HS-5 (cell line): ENCODE measurements at regions not wholly inside any gene's neighbourhood (a gene's known extent, or its start where the extent isn't known, plus 50 kb on each side); places are given as distances from the start of the nearest gene placed in this dataset.
"Not testable (repeated sequence)": the region's sequence is repeated elsewhere in the genome, so short reads cannot be mapped to it uniquely, and the experiment has no call there.

Experiments used
- DNase-seq: peaks from one replicate; pipeline ENCODE4 v3.0.0-alpha.2; 2012; ENCODE audit warnings: low read depth

DNA sequence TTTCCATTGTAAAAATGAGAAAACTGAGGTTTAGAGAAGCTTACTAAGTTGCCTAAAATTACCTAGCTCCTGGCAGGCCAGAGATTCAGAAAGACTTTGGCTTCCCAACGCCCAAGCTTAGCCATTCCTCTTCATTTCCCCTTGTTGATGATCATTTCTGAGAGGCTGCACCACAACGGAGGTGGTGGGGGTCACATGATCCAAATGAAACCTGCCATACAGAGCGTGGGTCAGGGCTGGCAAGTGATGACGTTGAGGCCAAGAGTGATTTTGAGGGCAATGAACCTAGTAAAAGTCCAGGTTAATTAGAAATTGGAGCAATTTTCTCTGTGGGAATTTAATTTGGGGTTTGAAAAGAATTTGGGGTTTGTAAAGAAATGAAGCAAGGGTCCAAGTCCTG lies 109.9 kb downstream of the TMEM182 start:
- DNase-seq, result no peak

DNA sequence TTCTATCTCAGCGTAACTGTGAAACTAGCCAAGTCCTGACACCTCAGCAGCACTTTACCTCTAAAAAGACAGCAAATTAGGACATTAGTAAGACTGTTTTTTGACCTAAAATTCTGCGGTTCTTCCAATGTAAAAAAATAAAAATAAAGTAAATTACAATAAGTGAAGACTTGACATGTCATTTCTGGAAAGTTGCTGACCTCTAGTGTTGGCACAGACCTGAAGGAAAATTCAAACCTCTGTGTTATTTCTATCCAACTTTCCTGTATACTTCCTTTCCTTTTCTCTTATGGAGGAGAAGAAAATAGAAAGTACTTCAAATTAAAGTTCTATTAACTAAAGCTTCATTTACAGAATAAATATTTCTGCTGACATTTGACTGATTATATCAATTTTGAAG lies 110.6 kb downstream of the TMEM182 start:
- no peak for DNase-seq

DNA sequence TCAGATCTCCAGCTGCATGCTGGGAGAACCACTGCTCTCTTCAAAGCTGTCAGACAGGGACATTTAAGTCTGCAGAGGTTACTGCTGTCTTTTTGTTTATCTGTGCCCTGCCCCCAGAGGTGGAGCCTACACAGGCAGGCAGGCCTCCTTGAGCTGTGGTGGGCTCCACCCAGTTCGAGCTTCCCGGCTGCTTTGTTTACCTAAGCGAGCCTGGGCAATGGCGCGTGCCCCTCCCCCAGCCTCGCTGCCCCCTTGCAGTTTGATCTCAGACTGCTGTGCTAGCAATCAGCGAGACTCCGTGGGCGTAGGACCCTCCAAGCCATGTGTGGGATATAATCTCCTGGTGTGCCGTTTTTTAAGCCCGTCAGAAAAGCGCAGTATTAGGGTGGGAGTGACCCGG lies 117.7 kb downstream of the TMEM182 start:
- DNase-seq, result not testable (repeated sequence)

DNA sequence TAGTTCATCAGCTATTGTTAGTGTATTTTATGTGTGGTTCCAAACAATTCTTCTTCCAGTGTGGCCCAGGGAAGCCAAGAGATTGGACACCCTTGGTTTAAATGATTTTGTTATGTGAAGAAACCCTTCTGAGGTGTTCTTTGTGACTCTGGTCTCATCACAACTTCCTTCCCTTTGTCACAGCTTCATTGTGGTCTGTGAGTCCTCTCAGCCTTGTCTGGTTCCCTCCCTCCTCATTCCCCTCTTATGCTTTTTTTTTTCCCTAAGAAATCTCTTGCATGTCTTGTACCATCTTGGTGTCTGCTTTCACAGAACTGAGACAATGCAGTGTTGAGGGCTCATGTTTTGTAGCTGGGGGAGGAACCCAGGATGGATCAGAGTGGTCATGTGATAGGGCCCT lies 118.9 kb downstream of the TMEM182 start:
- DNase-seq, result no peak

DNA sequence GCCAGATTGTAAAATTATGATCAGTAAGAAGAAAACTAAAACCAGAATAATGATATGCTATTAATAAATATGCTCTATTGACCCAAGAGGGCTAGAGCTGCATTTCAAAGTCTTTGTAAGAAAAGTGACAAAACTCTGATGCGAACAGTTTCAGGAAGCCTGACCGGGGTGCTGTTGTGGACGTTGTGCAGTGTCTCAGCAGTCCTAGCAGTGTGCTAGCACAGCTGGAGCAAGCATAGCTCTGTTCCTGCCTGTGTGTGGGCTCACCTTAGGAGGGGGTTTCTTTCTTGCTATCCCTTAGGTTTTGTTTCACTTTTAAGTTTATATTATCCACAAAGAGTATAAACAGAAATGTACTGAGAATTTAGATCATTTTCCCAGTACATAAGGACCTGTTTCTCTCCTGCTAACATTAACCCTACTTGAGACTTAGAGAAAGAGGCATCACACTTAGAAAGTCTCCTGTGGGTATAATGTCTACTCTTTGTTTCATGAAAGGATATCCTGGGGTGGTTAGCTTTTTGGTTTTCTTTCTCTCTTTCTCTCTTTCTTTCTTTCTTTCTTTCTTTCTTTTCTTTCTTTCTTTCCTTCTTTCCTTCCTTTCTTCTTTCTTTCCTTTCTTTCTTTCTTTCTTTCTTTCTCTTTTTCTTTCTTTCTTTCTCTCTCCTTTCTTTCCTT lies 124.5 kb downstream of the TMEM182 start:
- DNase-seq, result no peak

DNA sequence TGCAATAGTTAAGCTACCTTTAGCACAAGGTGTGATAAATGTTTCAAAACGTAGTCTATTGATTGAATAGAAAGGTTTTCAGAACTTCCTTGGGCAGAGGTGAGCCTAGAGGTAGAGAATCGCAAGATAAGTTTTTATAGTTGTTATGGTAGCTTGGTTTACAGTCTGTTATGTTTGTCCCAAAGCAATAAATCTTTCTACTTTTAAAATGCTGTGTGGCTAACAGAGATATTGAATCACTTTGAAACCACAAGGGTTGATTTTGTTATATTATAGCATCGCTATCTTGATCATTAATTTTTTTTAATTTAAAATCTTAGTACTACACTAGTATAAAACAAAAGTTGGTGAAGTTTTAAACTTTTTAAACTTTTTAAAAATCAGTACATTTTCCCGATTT lies 126.7 kb downstream of the TMEM182 start:
- DNase-seq, result no peak

DNA sequence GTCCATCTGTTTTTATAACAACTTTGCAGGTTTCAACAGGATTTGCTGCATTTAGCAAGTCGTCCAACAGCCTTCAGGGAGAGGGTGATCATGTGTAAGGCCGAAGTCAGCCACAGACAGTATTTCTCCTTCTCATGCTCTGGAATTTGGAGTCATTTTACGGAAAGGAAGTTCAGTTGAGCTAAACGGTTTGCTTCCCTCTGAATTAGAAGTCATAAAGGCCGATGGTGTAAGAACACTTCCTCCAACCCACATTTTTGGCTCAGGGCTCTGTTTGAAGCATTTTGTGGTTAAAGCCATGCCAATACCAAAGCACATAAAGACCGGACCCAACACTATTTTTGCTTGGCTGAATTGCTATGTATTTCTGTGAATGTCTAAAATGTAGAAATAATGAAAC lies 129.5 kb downstream of the TMEM182 start:
- peak; percentile 18 for DNase-seq

DNA sequence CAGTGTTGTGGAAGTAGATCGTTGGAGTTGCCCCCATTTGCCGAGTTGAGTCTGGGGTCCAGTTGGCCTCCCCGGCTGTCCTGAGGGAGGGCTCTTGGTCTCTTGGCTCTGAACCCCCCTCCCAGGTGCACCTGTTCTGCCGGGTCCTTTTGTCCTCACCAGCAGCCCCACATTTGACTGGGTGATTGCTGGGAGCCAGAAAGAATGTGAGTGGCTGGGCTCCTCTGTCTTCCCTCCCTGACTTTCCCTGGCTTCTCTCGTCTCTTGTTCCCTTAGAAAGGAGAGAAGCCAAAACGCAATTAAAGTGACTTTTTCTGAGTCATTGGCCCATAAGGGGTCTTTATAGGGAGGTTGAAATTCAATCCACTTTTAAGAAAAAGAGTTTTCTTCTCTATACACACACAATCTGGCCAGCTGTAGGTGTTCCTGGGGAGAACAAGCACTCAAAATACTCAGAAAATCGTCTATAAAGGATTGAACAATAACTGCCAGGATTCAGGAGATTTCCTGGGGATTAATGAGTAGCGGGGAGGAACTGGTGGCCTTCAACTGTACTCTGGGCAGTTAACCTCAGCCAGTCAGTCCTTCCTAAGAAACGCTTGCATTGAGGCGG lies 131.0 kb downstream of the TMEM182 start:
- DNase-seq, result no peak

DNA sequence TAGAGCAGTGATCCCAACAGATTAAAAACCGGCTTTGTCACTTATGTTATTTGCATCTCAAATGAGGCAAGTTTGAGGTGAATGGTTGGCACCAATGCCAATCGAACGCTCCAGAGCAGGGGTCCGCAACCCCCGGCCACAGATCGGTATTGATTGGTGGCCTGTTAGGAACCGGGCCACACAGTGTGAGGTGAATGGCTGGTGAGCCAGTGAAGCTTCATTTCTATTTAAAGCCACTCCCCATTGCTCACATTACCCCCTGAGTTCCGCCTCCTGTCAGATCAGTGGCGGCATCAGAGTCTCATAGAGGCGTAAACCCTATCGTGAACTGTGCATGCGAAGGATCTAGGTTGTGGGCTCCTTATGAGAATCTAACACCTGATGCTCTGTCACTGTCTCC lies 132.0 kb downstream of the TMEM182 start:
- DNase-seq, result no peak

DNA sequence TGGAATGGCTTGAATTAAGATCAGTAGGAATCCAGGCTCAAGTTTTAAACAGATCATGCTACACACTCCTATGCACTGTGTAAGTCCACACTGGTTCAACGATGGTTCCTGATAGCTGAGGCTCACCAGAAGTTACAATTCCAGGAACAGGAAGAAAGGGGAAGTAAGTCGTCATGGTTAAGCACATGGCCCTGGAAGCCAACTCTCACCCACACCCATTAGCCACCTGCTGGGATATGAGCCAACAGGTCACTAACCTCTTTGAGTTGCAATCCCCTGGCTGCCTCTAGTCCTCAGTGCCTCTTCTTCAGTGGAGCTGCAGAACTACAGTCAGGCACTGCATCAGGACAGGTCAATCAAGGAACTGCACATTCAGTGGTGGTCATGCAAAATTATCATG lies 133.5 kb downstream of the TMEM182 start:
- no peak for DNase-seq

DNA sequence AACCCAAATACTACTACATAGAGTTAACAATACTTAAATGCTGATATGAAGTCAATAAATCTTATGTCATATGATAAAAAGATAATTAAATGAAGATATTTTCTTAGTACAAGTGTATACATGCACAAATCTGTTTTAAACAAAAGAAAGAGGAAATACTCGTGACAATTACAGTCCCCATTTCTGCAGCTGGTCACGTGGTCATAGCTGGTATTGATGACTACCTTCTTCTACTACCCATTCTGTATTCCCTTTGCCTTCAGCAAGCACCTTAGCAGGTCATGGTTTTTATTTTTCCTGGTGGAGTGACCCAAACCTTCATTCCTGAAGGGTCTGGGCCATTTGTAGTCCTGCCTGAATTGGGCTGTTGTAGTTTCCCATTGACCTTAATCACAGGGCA lies 147.4 kb downstream of the TMEM182 start:
- DNase-seq, result not testable (repeated sequence)

DNA sequence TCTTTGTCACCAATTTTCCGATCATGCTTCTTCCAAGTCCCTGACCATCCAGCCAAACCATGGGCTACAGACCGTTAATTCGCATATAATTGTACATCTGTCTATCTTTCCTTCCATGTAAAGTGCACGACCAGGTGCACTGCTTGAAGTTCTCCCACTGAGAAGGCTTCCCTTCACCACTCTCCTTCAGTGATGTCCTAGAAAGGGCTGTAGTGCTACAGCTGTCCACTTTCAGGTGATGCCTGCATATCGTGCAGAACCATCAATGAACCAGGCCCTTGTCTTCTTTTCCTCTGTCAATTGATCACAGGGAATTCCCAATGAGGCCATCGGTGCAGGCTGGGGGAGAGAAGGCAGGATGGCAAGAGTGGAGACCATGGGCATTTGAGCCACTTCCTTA lies 148.9 kb downstream of the TMEM182 start:
- no peak for DNase-seq

DNA sequence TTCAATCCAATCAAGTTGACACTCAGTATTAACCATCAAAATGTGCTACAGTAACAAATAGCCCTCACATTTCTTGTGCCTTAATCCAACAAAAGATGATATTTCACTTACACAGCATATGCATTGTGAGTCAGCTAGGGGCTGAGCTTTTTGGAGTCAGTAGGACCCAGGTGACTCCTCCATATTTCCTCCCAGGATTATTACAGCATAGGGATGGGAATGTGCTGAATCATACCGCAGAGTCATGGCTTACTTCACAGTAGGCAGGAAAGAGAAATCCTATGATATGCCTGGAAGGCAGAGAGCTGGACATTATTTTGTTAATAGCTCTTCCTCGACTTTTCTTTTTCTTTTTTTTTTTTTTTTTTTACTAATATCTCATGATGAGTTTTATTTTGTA lies 153.3 kb downstream of the TMEM182 start:
- peak; percentile 87 for DNase-seq

DNA sequence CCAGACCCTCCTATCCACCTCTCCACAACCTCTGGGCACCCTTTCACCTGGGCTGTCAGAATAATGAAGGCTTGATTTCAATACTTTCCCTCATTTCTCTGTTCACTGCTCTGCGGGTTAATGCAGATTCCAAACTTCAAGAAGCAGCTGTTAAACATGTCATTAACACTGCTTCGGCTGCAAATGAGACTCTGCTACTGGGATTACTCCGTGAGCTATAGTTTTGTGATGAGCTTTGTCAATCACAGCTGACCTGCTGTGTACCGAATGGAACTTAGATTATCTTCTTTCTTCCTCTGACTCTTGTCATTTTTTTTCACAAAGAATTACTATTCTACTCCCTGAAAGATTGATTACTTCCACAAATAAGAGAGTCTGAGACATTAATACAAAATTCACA lies 160.5 kb downstream of the TMEM182 start:
- no peak for DNase-seq

DNA sequence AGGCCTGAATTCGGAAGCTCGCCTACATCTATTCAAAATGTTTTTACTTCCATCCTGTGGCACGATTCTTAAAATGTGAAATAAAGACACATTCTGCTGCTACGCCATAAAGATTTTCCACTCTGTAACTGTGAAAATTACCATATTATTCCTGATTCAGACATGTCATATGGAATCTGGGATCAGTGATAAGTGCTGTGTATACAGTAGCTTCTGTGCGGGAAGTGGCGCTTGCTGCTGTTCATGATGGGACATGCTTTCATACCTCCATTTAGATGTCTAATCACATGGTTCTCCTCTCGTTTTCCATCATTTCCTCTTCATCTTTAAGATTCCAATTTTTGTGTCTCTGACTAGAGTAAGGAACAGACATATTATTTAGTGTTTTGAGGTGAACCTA lies 163.2 kb downstream of the TMEM182 start:
- DNase-seq, result no peak

DNA sequence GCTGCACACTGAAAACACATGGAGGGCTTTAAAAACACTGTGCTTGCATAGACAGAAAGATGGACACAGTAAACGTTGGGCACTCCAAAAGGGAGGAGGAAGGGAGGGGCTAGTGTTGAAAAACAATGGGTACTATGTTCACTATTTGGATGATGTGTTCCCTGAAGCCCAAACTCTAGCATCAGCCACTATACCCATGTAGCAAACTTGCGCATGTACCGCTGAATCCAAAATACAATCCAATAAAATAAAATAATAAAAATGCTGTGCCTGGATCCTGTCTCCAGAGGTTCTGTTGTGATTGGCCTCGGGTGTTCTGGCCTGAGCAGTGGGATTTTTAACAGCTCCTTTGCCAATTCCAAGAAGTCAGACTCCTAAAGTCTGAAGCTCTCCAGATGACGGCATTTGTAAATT lies 166.0 kb downstream of the TMEM182 start:
- DNase-seq, result no peak

DNA sequence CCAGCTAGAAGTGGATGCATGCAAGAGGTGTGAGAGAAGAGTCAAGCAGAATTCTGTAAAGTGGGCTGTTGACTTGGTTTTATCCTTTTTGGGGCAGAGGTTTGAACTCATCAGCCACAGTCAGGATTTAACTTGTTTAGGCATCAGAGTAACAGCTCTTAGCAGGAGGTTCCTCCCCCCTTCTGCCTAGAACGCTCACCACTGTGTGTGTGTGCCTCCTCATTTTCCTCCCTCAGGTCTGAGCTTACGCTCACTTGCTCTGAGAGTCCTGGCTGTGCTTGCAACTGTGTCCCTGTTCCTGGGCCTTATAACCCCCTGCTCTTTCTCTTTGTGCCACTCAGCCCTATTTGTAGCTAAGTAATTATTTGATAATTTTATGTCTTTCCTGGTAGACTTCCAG lies 167.9 kb downstream of the TMEM182 start:
- no peak for DNase-seq

DNA sequence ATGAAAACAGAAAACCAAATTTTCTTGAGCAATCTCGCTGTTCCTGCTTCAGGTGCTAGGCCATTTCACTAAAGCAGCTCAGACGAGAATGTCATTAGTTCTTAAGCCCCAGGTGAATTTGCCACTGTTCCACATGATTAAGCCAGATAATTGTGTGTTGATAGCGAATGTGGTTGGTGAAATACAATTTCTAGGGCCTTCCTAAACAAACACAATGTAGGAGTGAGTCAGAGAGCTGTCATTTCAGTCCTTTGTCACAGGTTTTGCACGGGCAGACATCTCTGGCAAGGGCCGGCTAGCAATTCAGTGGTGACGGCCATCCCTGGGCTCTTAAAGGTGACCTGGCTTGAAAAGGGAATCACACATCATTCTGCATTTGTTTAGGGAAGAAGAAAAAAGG lies 170.7 kb downstream of the TMEM182 start:
- no peak for DNase-seq

DNA sequence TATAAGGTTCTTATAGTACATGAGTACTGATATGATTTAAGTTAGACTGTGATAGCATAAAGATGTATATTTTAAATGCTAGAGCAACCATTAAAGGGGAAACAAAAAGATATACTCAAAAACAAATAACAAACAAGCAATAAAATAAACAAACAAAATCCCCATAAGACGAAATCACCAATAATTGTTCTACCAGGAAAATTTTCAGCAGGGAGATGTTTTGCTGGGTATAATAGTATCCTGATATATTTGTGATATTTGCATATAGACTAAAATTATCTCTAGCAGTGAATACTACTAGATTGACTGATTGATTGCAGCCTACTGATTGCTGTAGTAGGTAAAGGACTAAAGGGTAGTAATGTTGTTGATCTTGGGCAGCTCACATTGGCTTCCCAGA lies 177.4 kb downstream of the TMEM182 start:
- DNase-seq, result no peak

DNA sequence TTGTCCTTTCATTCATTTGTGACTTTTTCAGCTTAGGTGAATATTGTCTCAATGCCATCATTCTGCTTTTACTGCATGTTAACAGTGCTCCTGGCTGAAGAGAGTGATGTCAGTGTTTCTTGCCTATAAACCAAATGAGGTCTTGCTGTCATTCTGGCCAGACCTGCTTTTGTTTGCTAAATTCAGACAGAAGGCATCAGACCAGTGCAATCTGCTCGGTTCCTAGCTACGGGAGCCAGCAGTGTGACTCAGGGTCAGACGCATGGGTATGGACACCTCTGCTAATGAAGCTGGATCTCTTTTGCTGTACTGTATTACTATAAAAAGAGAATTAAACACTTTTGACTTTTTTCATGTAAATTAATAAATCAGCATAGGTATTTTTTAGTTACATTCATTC lies 178.9 kb downstream of the TMEM182 start:
- no peak for DNase-seq

DNA sequence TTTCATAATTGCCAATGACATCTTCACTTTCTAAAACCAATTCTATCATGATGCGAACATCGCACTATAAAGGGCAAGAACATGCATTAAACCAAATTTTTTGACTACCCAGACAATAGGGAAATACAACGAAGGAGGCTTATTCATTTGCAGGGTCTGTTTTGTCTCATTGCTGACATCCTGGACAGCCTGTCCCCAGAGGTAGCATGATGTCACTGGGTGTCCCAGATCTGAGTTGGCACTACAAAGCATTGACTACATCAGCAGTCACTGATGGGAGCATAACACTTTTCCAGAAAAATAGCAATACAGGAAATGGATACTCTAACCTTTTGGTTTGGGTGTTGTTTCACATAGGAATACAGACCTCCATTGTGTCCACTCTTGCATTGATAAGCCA lies 180.3 kb downstream of the TMEM182 start:
- no peak for DNase-seq

DNA sequence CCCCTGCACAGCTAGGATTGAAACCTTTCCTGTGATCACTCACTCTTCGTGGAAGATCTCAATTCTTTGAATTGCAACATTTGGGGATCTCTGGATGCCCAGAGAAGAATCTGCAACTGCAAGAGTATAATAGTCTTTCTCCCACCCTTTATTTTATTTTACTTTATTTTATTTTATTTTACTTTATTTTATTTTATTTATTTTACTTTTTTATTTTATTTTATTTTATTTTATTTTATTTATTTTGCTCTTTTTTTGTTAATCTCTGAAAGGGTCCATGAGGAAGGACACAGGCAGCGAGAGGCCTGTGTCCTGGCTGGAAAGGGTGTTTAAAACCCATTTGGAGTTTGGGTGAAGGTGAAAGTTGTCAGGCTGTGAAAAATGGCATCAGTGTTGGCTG lies 181.4 kb downstream of the TMEM182 start:
- DNase-seq, result no peak

DNA sequence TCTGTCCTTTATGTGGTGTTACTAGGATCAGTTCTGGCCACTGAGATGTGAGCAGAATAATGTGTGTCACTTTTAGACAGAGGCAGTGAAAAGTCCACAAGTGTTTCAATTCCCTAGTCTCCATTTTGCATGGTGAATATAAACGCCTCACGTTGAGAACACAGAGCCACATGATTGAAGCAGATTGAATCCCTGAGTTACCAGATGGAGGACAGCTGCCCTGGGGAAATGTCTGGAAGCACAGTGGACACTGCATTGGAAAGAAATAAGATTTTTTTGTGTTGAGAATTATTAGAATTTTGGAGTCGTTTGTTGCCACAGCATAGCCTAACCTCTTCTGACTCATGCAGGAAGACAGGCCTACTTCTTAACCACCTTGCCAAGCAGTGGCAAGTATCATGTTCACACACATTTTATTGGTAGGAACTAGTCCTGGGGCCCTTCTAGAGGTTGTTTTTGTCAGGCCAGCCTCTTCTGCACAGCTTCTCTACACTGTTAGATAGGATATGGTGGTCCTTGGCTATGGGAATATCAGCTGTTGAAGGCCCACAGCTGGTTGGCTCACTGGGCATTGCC lies 188.6 kb downstream of the TMEM182 start:
- DNase-seq, result no peak

DNA sequence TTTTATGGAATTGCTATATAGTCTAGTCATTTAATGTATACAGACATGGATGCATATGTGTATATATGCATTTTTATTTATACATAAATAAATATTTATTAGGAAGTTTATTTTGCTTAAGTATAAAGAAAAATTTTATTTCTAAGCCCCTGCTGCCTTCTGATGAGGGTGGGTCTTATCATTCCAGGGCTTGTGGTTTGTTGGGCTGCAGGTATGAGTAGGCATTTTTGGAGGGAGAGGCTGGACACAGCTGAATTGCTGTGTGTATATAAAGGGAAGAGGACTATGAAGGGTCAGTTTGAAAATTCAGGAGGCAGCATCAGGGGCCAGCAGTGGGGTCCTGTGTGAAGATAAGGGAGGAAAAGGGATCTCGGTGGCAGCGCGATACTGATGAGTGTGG lies 189.4 kb downstream of the TMEM182 start:
- no peak for DNase-seq
